ENCODE measurements at regions not wholly inside any gene's neighbourhood (a gene's known extent, or its start where the extent isn't known, plus 50 kb on each side); places are given as distances from the start of the nearest gene placed in this dataset.
"Not testable (repeated sequence)": the region's sequence is repeated elsewhere in the genome, so short reads cannot be mapped to it uniquely, and the experiment has no call there.

- intact Hi-C loops (cut with DNase I, micrococcal nuclease) = no loop called here
- H3K9me3 Mint-ChIP-seq (ENCODE audit: low read depth) = peaks cover 3% of the 10 kb centered on the region
- H3K36me3 Mint-ChIP-seq (ENCODE audit: low read depth) = no peaks in the 10 kb centered on the region
- POLR2A ChIA-PET = no interaction called here
- no peak overlapping the region for H3K27ac Mint-ChIP-seq
- DNase-seq = no peak
- H3K4me1 Mint-ChIP-seq = no peaks in the 10 kb centered on the region
- no peak for ATAC-seq
- no peak overlapping the region for H3K4me3 Mint-ChIP-seq
- no peaks in the 10 kb centered on the region for H3K27me3 Mint-ChIP-seq
- CTCF ChIA-PET = no interaction called here
Observed at GRCh38 chr5:121415270-121415669, 436.4 kb upstream of the FTMT start.

- CTCF ChIA-PET = no interaction called here
- Mint-ChIP-seq H3K27ac (no peak overlapping the region), H3K9me3 (ENCODE audit: low read depth) (peaks cover 9% of the 10 kb centered on the region), H3K36me3 (ENCODE audit: low read depth) (no peaks in the 10 kb centered on the region), H3K4me1 (no peaks in the 10 kb centered on the region), H3K4me3 (no peak overlapping the region), H3K27me3 (no peaks in the 10 kb centered on the region)
- DNase-seq (no peak), ATAC-seq (no peak)
- intact Hi-C loops (cut with DNase I, micrococcal nuclease) = no loop called here
- POLR2A ChIA-PET = no interaction called here
Observed at GRCh38 chr5:121421646-121422045, 430.0 kb upstream of the FTMT start.

- ATAC-seq = no peak
- peaks cover 7% of the 10 kb centered on the region for H3K9me3 Mint-ChIP-seq (ENCODE audit: low read depth)
- no peaks in the 10 kb centered on the region for H3K27me3 Mint-ChIP-seq
- no peaks in the 10 kb centered on the region for H3K36me3 Mint-ChIP-seq (ENCODE audit: low read depth)
- no peak overlapping the region for H3K27ac Mint-ChIP-seq
- H3K4me3 Mint-ChIP-seq = no peak overlapping the region
- H3K4me1 Mint-ChIP-seq = no peaks in the 10 kb centered on the region
- intact Hi-C loops (cut with DNase I, micrococcal nuclease) = no loop called here
- CTCF ChIA-PET = no interaction called here
- POLR2A ChIA-PET = no interaction called here
- no peak for DNase-seq
Observed at GRCh38 chr5:121424976-121425375, 426.7 kb upstream of the FTMT start.

- CTCF ChIA-PET = no interaction called here
- H3K9me3 Mint-ChIP-seq (ENCODE audit: low read depth) = peaks cover 7% of the 10 kb centered on the region
- H3K36me3 Mint-ChIP-seq (ENCODE audit: low read depth) = no peaks in the 10 kb centered on the region
- no peak overlapping the region for H3K27ac Mint-ChIP-seq
- POLR2A ChIA-PET = no interaction called here
- intact Hi-C loops (cut with DNase I, micrococcal nuclease) = no loop called here
- DNase-seq (no peak), ATAC-seq (no peak)
- no peaks in the 10 kb centered on the region for H3K27me3 Mint-ChIP-seq
- no peaks in the 10 kb centered on the region for H3K4me1 Mint-ChIP-seq
- no peak overlapping the region for H3K4me3 Mint-ChIP-seq
Observed at GRCh38 chr5:121426153-121426552, 425.5 kb upstream of the FTMT start.

- no peak overlapping the region for H3K4me3 Mint-ChIP-seq
- CTCF ChIA-PET = no interaction called here
Observed at GRCh38 chr5:121429761-121430160, 421.9 kb upstream of the FTMT start.

GRCh38 chr5:121430538-121430937 lies 421.1 kb upstream of the FTMT start:
- Mint-ChIP-seq H3K4me3 (no peak overlapping the region), H3K9me3 (ENCODE audit: low read depth) (no peaks in the 10 kb centered on the region), H3K27ac (no peak overlapping the region), H3K36me3 (ENCODE audit: low read depth) (no peaks in the 10 kb centered on the region), H3K4me1 (no peaks in the 10 kb centered on the region), H3K27me3 (no peaks in the 10 kb centered on the region)
- intact Hi-C loops (cut with DNase I, micrococcal nuclease) = no loop called here
- CTCF ChIA-PET = no interaction called here
- DNase-seq (no peak), ATAC-seq (no peak)
- POLR2A ChIA-PET = no interaction called here

More at GRCh38 chr5:121429761-121430160, 421.9 kb upstream of the FTMT start:
- Mint-ChIP-seq H3K36me3 (ENCODE audit: low read depth) (no peaks in the 10 kb centered on the region), H3K27me3 (no peaks in the 10 kb centered on the region), H3K27ac (no peak overlapping the region), H3K9me3 (ENCODE audit: low read depth) (no peaks in the 10 kb centered on the region), H3K4me1 (no peaks in the 10 kb centered on the region)
- ATAC-seq = no peak
- POLR2A ChIA-PET = no interaction called here
- intact Hi-C loops (cut with DNase I, micrococcal nuclease) = no loop called here
- DNase-seq = no peak

- Mint-ChIP-seq H3K4me1 (no peaks in the 10 kb centered on the region), H3K27me3 (no peaks in the 10 kb centered on the region)
Observed at GRCh38 chr5:121445511-121445910, 406.2 kb upstream of the FTMT start.

GRCh38 chr5:121462441-121462840 lies 389.2 kb upstream of the FTMT start:
- intact Hi-C loops (cut with DNase I, micrococcal nuclease) = no loop called here
- Mint-ChIP-seq H3K36me3 (ENCODE audit: low read depth) (no peaks in the 10 kb centered on the region), H3K4me3 (no peak overlapping the region), H3K27me3 (no peaks in the 10 kb centered on the region), H3K27ac (no peak overlapping the region), H3K4me1 (no peaks in the 10 kb centered on the region), H3K9me3 (ENCODE audit: low read depth) (peaks cover 2% of the 10 kb centered on the region)
- POLR2A ChIA-PET = no interaction called here
- CTCF ChIA-PET = no interaction called here
- no peak for DNase-seq
- no peak for ATAC-seq

More at GRCh38 chr5:121445511-121445910, 406.2 kb upstream of the FTMT start:
- H3K4me3 Mint-ChIP-seq = no peak overlapping the region
- H3K36me3 Mint-ChIP-seq (ENCODE audit: low read depth) = no peaks in the 10 kb centered on the region
- ChIA-PET CTCF (no interaction called here), POLR2A (no interaction called here)
- ATAC-seq = no peak
- no peak overlapping the region for H3K27ac Mint-ChIP-seq
- H3K9me3 Mint-ChIP-seq (ENCODE audit: low read depth) = peaks cover 8% of the 10 kb centered on the region
- intact Hi-C loops (cut with DNase I, micrococcal nuclease) = no loop called here
- DNase-seq = no peak

GRCh38 chr5:121471222-121471621 lies 380.5 kb upstream of the FTMT start:
- ATAC-seq; H3K4me1 Mint-ChIP-seq; POLR2A ChIA-PET; DNase-seq; intact Hi-C loops (cut with DNase I, micrococcal nuclease); H3K4me3 Mint-ChIP-seq; H3K27ac Mint-ChIP-seq; H3K9me3 Mint-ChIP-seq (ENCODE audit: low read depth); CTCF ChIA-PET; H3K27me3 Mint-ChIP-seq; H3K36me3 Mint-ChIP-seq (ENCODE audit: low read depth): not testable (repeated sequence)

GRCh38 chr5:121478636-121479035 lies 373.0 kb upstream of the FTMT start:
- Mint-ChIP-seq H3K9me3 (ENCODE audit: low read depth) (no peaks in the 10 kb centered on the region), H3K27me3 (no peaks in the 10 kb centered on the region), H3K4me3 (no peak overlapping the region), H3K4me1 (no peaks in the 10 kb centered on the region), H3K27ac (no peak overlapping the region), H3K36me3 (ENCODE audit: low read depth) (no peaks in the 10 kb centered on the region)
- intact Hi-C loops (cut with DNase I, micrococcal nuclease) = no loop called here
- ATAC-seq (no peak), DNase-seq (no peak)
- ChIA-PET CTCF (no interaction called here), POLR2A (no interaction called here)

GRCh38 chr5:121479337-121479736 lies 372.3 kb upstream of the FTMT start:
- intact Hi-C loops (cut with DNase I, micrococcal nuclease) = no loop called here
- no peaks in the 10 kb centered on the region for H3K4me1 Mint-ChIP-seq
- no peaks in the 10 kb centered on the region for H3K27me3 Mint-ChIP-seq
- no peaks in the 10 kb centered on the region for H3K9me3 Mint-ChIP-seq (ENCODE audit: low read depth)
- no peaks in the 10 kb centered on the region for H3K36me3 Mint-ChIP-seq (ENCODE audit: low read depth)
- DNase-seq = no peak
- H3K4me3 Mint-ChIP-seq = no peak overlapping the region
- POLR2A ChIA-PET = no interaction called here
- no peak for ATAC-seq
- CTCF ChIA-PET = no interaction called here
- no peak overlapping the region for H3K27ac Mint-ChIP-seq

GRCh38 chr5:121485281-121485680 lies 366.4 kb upstream of the FTMT start:
- Mint-ChIP-seq H3K4me1 (no peaks in the 10 kb centered on the region), H3K9me3 (ENCODE audit: low read depth) (peaks cover 1% of the 10 kb centered on the region), H3K4me3 (no peak overlapping the region), H3K27ac (no peak overlapping the region), H3K27me3 (no peaks in the 10 kb centered on the region), H3K36me3 (ENCODE audit: low read depth) (no peaks in the 10 kb centered on the region)
- POLR2A ChIA-PET = no interaction called here
- intact Hi-C loops (cut with DNase I, micrococcal nuclease) = no loop called here
- ATAC-seq = no peak
- DNase-seq = no peak
- CTCF ChIA-PET = no interaction called here

- intact Hi-C loops (cut with DNase I, micrococcal nuclease); H3K36me3 Mint-ChIP-seq (ENCODE audit: low read depth); POLR2A ChIA-PET; H3K27me3 Mint-ChIP-seq; H3K4me1 Mint-ChIP-seq; H3K4me3 Mint-ChIP-seq; H3K27ac Mint-ChIP-seq; CTCF ChIA-PET; H3K9me3 Mint-ChIP-seq (ENCODE audit: low read depth); DNase-seq; ATAC-seq: not testable (repeated sequence)
Observed at GRCh38 chr5:121485999-121486398, 365.7 kb upstream of the FTMT start.
